GF-D8 (cell line): ENCODE measurements at regions not wholly inside any gene's neighbourhood (a gene's known extent, or its start where the extent isn't known, plus 50 kb on each side); places are given as distances from the start of the nearest gene placed in this dataset.
"Not testable (repeated sequence)": the region's sequence is repeated elsewhere in the genome, so short reads cannot be mapped to it uniquely, and the experiment has no call there.

Experiments used
- DNase-seq: peaks from one replicate; lab custom pipeline; 2025; lab: John Stamatoyannopoulos, UW

GRCh38 chr2:166831930-166832329 lies 56.4 kb upstream of the XIRP2 start:
- no peak for DNase-seq

GRCh38 chr2:166825914-166826313 lies 62.4 kb upstream of the XIRP2 start:
- no peak for DNase-seq

- DNase-seq: no peak
Observed at GRCh38 chr2:166814335-166814734, 73.9 kb upstream of the XIRP2 start.

GRCh38 chr2:166812166-166812891 lies 76.0 kb upstream of the XIRP2 start:
- no peak for DNase-seq

DNA sequence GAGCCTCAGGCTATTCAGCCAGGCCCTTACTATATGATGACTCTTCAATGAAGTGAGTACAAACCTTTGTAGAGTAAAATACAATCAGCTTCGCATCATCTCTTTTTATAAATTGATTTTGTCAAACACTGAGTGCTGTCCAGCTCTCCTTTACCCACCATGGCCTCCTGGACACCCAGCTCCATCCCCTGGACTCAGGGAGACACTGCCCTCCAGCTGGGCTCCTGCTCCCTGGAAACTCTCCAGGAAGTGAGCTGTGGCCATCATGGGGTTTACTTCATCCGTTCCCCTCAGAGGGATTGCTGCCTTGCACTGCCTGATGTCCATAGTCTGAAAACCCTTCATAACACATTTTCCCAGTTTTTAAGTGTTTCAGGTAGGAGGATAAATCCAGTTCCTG lies 82.5 kb upstream of the XIRP2 start:
- no peak for DNase-seq

DNA sequence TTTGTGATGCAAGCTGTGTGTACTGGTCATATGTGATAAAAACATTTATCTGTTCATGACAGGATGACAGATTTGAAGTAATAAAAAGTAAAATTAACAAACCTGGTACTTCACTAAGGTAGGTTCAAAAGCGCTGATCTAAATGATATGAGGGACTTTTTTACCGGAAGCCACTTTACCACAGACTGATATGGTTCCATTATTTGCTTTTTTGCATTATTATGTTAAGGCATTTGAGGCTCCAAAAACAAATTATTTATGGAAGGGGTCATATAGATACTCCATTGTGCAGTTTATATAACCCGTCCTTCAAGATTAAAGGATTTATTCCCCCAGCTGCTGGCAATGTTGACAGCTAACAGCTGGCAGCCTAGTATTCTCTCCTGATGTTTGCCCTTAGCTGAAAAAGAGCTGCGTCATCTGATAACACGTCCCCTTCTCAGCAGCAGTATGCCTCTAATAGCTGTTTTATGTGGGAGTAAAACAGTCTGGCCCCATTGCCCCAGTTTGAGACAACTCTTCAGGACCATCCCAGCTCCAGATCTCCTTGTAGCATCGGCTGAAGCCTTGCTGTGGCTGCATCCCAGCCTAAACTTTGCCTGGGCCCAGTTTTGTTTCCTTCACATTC lies 84.8 kb upstream of the XIRP2 start:
- no peak for DNase-seq

DNA sequence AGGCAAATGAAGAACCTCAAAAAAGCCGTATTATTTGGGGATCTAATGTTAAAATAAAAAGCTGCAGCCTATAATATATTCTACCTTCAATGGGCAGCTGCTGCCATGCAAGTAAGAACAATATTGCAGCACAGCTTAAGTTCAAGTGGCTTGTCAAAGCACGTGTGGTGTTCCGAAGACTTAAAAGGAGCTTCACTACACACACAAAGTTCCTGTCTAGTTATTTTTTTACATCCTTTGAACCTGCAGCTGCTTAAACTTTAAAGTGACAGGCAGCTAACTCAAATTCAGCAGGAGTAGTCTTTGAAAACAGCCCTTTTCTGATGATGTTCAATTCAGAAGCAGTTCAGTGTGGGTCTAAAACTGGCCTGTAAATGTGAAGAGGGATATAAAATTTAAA lies 85.8 kb upstream of the XIRP2 start:
- no peak for DNase-seq

DNA sequence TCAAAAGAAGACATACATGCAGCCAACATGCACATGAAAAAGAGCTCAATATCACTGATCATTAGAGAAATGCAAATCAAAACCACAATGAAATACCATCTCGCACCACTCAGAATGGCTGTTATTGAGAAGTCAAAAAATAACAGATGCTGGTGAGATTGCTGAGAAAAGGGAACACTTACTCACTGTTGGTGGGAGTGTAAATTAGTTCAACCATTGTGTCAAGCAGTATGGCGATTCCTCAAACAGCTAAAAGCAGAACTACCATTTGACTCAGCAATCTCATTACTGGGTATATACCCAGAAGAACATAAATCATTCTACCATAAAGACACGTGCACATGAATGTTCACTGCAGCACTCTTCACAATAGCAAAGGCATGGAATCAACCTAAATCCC lies 95.5 kb upstream of the XIRP2 start:
- DNase-seq: no peak

DNA sequence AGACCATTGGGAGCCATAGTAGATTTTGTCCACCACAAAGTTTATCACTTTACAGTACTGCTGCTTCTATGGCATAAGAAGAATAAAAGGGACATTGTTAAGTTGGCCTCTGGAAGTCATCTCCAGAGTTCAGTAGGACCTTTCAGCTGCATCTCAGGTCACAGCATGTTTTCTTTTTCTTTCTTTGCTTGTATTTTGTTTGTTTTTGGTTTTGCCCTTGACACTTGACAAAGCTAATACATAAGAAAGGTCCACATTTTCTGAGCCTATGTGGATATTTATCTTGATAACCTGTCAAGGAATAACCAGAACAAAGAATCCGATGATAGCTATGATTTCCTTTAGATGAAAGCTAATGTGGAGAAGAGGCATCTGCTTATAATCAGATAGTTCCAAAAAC lies 101.6 kb upstream of the XIRP2 start:
- DNase-seq: no peak

DNA sequence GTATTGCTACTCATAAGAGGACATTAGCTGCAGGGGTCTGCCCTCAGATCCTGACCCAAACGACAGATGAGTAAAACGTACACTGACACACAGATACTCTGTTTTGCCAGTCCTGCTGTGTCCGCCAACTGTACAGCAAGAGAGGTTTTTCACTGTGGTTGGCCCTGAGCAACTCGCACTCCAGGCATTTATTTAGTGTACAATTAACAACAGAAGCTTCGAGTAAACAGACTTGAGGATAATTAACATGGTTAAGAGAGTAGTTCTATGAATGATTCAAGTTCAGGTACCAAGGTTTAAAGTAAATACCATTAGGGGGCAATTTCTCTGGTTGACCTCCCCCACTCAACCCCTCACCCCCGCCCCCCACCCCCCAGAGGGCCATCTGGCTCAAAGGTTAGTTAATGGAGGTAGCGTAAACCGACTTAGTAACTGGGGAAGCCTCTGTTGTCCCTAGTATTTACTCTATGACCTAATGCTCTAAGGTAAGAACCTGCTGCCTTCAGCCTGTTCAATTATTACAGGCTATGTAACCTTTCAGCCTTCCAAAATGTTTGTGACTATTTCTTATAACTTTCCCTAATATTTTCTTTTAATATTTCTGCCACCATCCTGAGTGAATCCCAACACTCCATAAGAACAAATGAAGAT lies 103.9 kb upstream of the XIRP2 start:
- DNase-seq: no peak

GRCh38 chr2:166775176-166775575 lies 113.1 kb upstream of the XIRP2 start:
- DNase-seq: no peak

- no peak for DNase-seq
Observed at GRCh38 chr2:166773308-166773949, 114.9 kb upstream of the XIRP2 start.

DNA sequence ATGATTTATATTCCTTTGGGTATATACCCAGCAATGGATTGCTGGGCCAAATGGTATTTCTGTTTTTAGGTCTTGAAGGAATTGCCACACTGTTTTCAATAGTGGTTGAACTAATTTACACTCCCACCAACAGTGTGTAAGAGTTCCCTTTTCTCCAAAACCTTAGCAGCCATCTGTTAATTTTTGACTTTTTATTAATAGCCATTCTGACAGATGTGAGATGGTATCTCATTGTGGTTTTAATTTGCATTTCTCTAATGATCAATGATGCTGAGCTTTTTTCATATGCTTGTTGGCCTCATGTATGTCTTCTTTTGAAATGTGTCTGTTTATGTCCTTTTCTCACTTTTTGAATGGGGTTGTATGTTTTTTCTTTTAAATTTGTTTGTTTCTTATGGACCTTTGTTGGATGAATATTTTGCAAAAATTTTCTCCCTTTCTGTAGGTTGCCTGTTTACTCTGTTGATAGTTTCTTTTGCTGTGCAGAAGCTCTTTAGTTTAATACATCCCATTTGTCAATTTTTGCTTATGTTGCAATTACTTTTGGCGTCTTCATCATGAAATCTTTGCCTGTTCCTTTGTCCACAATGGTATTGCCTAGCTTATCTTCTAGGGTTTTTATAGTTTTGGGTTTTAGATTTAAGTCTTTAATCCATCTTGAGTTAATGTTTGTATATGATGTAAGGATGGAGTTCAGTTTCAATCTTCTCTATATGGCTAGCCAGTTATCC lies 119.7 kb upstream of the XIRP2 start:
- no peak for DNase-seq

DNA sequence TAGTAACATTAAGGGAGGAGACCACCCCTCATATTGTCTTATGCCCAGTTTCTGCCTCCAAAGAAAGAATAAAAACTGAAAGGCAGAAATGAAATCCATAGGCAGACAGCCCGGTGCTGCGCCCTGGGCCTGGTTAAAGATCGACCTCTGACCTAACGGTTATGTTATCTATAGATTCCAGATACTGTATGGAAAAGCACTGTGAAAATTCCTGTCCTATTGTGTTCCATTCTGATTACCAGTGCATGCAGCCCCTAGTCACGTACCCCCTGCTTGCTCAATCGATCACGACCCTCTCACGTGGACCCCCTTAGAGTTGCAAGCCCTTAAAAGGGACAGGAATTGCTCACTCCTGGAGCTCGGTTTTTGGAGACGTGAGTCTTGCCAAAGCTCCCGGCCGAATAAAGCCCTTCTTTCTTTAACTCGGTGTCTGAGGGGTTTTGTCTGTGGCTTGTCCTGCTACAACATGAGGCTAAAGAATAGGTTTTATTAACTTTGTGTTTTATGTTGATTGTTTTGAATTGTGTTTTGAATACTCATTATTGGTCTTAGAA lies 121.4 kb upstream of the XIRP2 start:
- not testable (repeated sequence) for DNase-seq

- no peak for DNase-seq
Observed at GRCh38 chr2:166766220-166766619, 122.1 kb upstream of the XIRP2 start.

DNA sequence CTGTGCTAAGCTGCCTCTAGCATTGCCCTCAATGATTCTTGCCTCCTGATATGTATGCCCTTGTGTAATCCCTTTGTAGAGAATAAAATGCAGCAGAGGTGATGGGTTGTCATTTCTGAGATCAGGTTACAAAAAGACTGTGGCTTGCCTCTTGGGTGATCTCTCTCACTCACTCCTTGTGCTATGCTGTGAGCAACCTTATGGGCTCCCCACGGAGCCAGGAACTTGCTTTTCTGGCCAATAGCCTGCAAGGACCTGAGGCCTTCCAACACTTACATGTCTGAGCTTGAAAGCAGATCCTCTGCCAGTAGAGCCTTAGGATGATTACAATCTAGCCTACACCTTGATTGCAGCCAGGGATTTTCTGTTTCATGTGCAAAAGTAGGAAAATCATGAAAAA lies 123.1 kb upstream of the XIRP2 start:
- DNase-seq: no peak

GRCh38 chr2:166764702-166765101 lies 123.6 kb upstream of the XIRP2 start:
- DNase-seq: no peak

- DNase-seq: no peak
Observed at GRCh38 chr2:166764216-166764615, 124.1 kb upstream of the XIRP2 start.

- no peak for DNase-seq
Observed at GRCh38 chr2:166762746-166763145, 125.5 kb upstream of the XIRP2 start.

DNA sequence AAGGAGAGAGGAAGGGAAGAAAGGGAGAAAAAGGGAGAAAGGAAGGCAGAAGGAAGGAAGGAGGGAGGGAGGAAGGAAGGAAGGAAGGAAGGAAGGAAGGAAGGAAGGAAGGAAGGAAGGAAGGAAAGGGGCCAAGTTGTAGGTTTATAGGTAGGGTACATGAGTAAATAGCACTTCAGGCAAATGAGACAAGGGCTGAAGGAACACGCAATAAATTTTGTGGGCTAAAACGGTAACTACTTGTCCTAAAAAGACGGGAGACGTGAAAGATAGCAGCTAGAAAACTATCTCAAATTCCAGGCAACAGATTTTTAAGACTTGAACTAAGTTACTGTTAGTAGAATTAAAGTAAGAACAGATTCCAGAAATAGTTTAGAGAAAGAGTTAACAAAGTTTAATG lies 129.3 kb upstream of the XIRP2 start:
- no peak for DNase-seq

GRCh38 chr2:166750624-166751023 lies 137.7 kb upstream of the XIRP2 start:
- no peak for DNase-seq

DNA sequence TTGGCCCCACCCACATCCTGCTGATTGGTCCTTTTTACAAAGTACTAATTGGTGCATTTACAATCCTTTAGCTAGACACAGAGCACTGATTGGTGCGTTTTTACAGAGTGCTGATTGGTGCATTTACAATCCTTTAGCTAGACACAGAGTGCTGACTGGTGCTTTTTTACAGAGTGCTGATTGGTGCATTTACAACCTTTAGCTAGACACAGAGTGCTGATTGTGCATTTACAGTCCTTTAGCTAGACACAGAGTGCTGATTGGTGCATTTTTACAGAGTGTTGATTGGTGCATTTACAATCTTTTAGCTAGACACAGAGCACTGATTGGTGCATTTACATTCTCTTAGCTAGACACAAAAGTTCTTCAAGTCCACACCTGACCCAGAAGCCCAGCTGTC lies 144.2 kb upstream of the XIRP2 start:
- DNase-seq: not testable (repeated sequence)
